GM12864 (cell line): ENCODE measurements at regions not wholly inside any gene's neighbourhood (a gene's known extent, or its start where the extent isn't known, plus 50 kb on each side); places are given as distances from the start of the nearest gene placed in this dataset.
A peak's percentile ranks its signal among the peaks of the same experiment; 100 is the strongest.

Source experiments
- DNase-seq: peaks from one replicate; pipeline ENCODE4 v3.0.0-alpha.2; 2011; ENCODE audit warnings: low read depth
- H3K4me3 ChIP-seq: 2 replicates; pipeline ENCODE4 v1.5.1; 2011; ENCODE audit warnings: mild to moderate bottlenecking, low read depth, low read length, control low read depth
- CTCF ChIP-seq: IDR thresholded peaks from 2 replicates; pipeline ENCODE4 v1.5.1; 2011; ENCODE audit warnings: low read depth, mild to moderate bottlenecking, moderate library complexity, low read length, control low read depth, inconsistent platforms; ENCODE audit errors: missing control alignments

- DNase-seq = no peak
- H3K4me3 ChIP-seq = no peak overlapping the region
- TF ChIP-seq CTCF = no peak
These were observed 210.8 kb upstream of the BTG1 start for GRCh38 chr12:92356425-92356824.

GRCh38 chr12:92349635-92350034, 204.0 kb upstream of the BTG1 start:
- TF ChIP-seq CTCF = no peak
- H3K4me3 ChIP-seq = no peak overlapping the region
- no peak for DNase-seq

GRCh38 chr12:92342574-92342973, 196.9 kb upstream of the BTG1 start:
- no peak for TF ChIP-seq CTCF
- DNase-seq = no peak
- H3K4me3 ChIP-seq = no peak overlapping the region

- H3K4me3 ChIP-seq = peak overlapping the region; percentile 45
- no peak for DNase-seq
These were observed 195.5 kb upstream of the BTG1 start for GRCh38 chr12:92341065-92341668.

GRCh38 chr12:92340441-92341064, 194.9 kb upstream of the BTG1 start:
- H3K4me3 ChIP-seq = no peak overlapping the region
- no peak for TF ChIP-seq CTCF
- DNase-seq = no peak

More at GRCh38 chr12:92341065-92341668, 195.5 kb upstream of the BTG1 start:
- no peak for TF ChIP-seq CTCF

GRCh38 chr12:92340003-92340402, 194.4 kb upstream of the BTG1 start:
- no peak for TF ChIP-seq CTCF
- no peak for DNase-seq
- H3K4me3 ChIP-seq = no peak overlapping the region
